22Rv1 (cell line): ENCODE measurements at regions not wholly inside any gene's neighbourhood (a gene's known extent, or its start where the extent isn't known, plus 50 kb on each side); places are given as distances from the start of the nearest gene placed in this dataset.

ENCODE experiments used
- H3K27ac ChIP-seq: fragments of 450-650 bp; 2 replicates; pipeline ENCODE4 v1.5.1; 2017
- CTCF ChIP-seq: fragments of 450-650 bp; IDR thresholded peaks from 2 replicates; pipeline ENCODE4 v1.5.1; 2017; ENCODE audit warnings: mild to moderate bottlenecking
- ZFX ChIP-seq: fragments of 450-650 bp; IDR thresholded peaks from 2 replicates; pipeline ENCODE4 v1.6.1; 2017; ENCODE audit warnings: antibody characterized with exemption, borderline replicate concordance

- no peak overlapping the region for H3K27ac ChIP-seq
- TF ChIP-seq CTCF (no peak), ZFX (no peak)
Observed at GRCh38 chr7:81533931-81534330, 235.9 kb downstream of the HGF start.

GRCh38 chr7:81533426-81533825 is 236.4 kb downstream of the HGF start:
- no peak overlapping the region for H3K27ac ChIP-seq
- TF ChIP-seq CTCF (no peak), ZFX (no peak)

GRCh38 chr7:81529785-81530184 is 240.1 kb downstream of the HGF start:
- TF ChIP-seq ZFX (no peak), CTCF (no peak)
- no peak overlapping the region for H3K27ac ChIP-seq

GRCh38 chr7:81527651-81528050 is 242.2 kb downstream of the HGF start:
- TF ChIP-seq CTCF, result no peak
- no peak for TF ChIP-seq ZFX
- no peak overlapping the region for H3K27ac ChIP-seq

GRCh38 chr7:81526971-81527370 is 242.9 kb downstream of the HGF start:
- TF ChIP-seq ZFX, result no peak
- no peak for TF ChIP-seq CTCF
- H3K27ac ChIP-seq, result no peak overlapping the region

- TF ChIP-seq ZFX (no peak), CTCF (no peak)
- H3K27ac ChIP-seq, result no peak overlapping the region
Observed at GRCh38 chr7:81525841-81526240, 244.0 kb downstream of the HGF start.

GRCh38 chr7:81519886-81520285 is 250.0 kb downstream of the HGF start:
- no peak for TF ChIP-seq ZFX
- no peak for TF ChIP-seq CTCF
- H3K27ac ChIP-seq, result no peak overlapping the region
